Thoracic aorta (tissue), 2 donors: ENCODE measurements at regions not wholly inside any gene's neighbourhood (a gene's known extent, or its start where the extent isn't known, plus 50 kb on each side); places are given as distances from the start of the nearest gene placed in this dataset.

Experiments
- ATAC-seq: fragments of 150-250 bp; one replicate; pipeline ENCODE4 v1.8.0; 2017; ENCODE audit warnings: low read depth; ENCODE audit not compliant: insufficient number of reproducible peaks, low FRiP score
- DNase-seq: peaks from one replicate; pipeline ENCODE4 v3.0.0-alpha.2; 2020; ENCODE audit warnings: low spot score
- H3K27ac ChIP-seq, 2 donors: fragments of 200-600 bp; sonication (generic); 1 replicate in 1 of 2; 2 replicates in 1 of 2; pipeline ENCODE4 v1.5.1; 2016; ENCODE audit warnings: mild to moderate bottlenecking in 2 of 2, moderate library complexity in 2 of 2
- H3K27me3 ChIP-seq: fragments of 200-600 bp; sonication (generic); replicated peaks from 2 replicates; pipeline ENCODE4 v1.6.0; 2016; ENCODE audit warnings: mild to moderate bottlenecking; ENCODE audit not compliant: insufficient read depth
- H3K36me3 ChIP-seq: fragments of 200-600 bp; sonication (generic); one replicate; pipeline ENCODE4 v1.5.1; 2016
- H3K4me1 ChIP-seq, 2 donors: fragments of 200-600 bp; sonication (generic); 1 replicate in 1 of 2; 2 replicates in 1 of 2; pipeline versions ENCODE4 v1.5.1 to v1.6.0; 2016; ENCODE audit warnings: low read depth in 2 of 2, mild to moderate bottlenecking in 1 of 2; ENCODE audit not compliant: control insufficient read depth in 1 of 2
- H3K4me3 ChIP-seq: fragments of 200-600 bp; sonication (generic); 2 replicates; pipeline ENCODE4 v1.5.1; 2016; ENCODE audit warnings: mild to moderate bottlenecking
- H3K9me3 ChIP-seq: fragments of 200-600 bp; sonication (generic); 2 replicates; pipeline ENCODE4 v1.5.1; 2016
- CTCF ChIP-seq: fragments of 200-600 bp; sonication (generic); IDR thresholded peaks from one replicate; pipeline ENCODE4 v1.5.1; 2019; ENCODE audit warnings: antibody characterized with exemption

GRCh38 chr1:5594056-5594956 is 397.9 kb downstream of the NPHP4 start:
- no peak for DNase-seq
- Histone ChIP-seq H3K4me1 (no peaks in the 10 kb centered on the region), H3K27ac (no peak overlapping the region)

GRCh38 chr1:5590717-5591116 is 401.5 kb downstream of the NPHP4 start:
- no peak for ATAC-seq
- Histone ChIP-seq H3K36me3 (no peaks in the 10 kb centered on the region), H3K27me3 (no peaks in the 10 kb centered on the region), H3K9me3 (peaks cover 9% of the 10 kb centered on the region), H3K4me3 (no peak overlapping the region), H3K27ac (no peak overlapping the region), H3K4me1 (no peaks in the 10 kb centered on the region)
- no peak for DNase-seq
- TF ChIP-seq CTCF: no peak

More at GRCh38 chr1:5594056-5594956, 397.9 kb downstream of the NPHP4 start:
- no peak for TF ChIP-seq CTCF
- no peaks in the 10 kb centered on the region for H3K27me3 ChIP-seq
- H3K36me3 ChIP-seq: no peaks in the 10 kb centered on the region
- H3K9me3 ChIP-seq: peaks cover 9% of the 10 kb centered on the region
- ATAC-seq: no peak
- no peak overlapping the region for H3K4me3 ChIP-seq

- no peak for ATAC-seq
These were observed 405.6 kb downstream of the NPHP4 start for GRCh38 chr1:5586629-5587028.

GRCh38 chr1:5585256-5585655 is 407.0 kb downstream of the NPHP4 start:
- Histone ChIP-seq H3K27ac (no peak overlapping the region), H3K9me3 (no peaks in the 10 kb centered on the region), H3K27me3 (no peaks in the 10 kb centered on the region), H3K36me3 (no peaks in the 10 kb centered on the region), H3K4me3 (no peak overlapping the region), H3K4me1 (no peaks in the 10 kb centered on the region)
- no peak for DNase-seq
- ATAC-seq: no peak
- no peak for TF ChIP-seq CTCF

More at GRCh38 chr1:5586629-5587028, 405.6 kb downstream of the NPHP4 start:
- H3K27me3 ChIP-seq: no peaks in the 10 kb centered on the region
- peaks cover 9% of the 10 kb centered on the region for H3K9me3 ChIP-seq
- H3K36me3 ChIP-seq: no peaks in the 10 kb centered on the region
- no peak for DNase-seq
- H3K4me1 ChIP-seq: no peaks in the 10 kb centered on the region
- no peak for TF ChIP-seq CTCF
- H3K27ac ChIP-seq: no peak overlapping the region
- H3K4me3 ChIP-seq: no peak overlapping the region

- DNase-seq (no peak), ATAC-seq (no peak)
- Histone ChIP-seq H3K9me3 (no peaks in the 10 kb centered on the region), H3K36me3 (no peaks in the 10 kb centered on the region), H3K27ac (no peak overlapping the region), H3K4me1 (no peaks in the 10 kb centered on the region), H3K4me3 (no peak overlapping the region), H3K27me3 (no peaks in the 10 kb centered on the region)
- TF ChIP-seq CTCF: no peak
These were observed 411.3 kb downstream of the NPHP4 start for GRCh38 chr1:5580926-5581325.
